HG03558 (cell line): ENCODE measurements at regions not wholly inside any gene's neighbourhood (a gene's known extent, or its start where the extent isn't known, plus 50 kb on each side); places are given as distances from the start of the nearest gene placed in this dataset.
"Not testable (repeated sequence)": the region's sequence is repeated elsewhere in the genome, so short reads cannot be mapped to it uniquely, and the experiment has no call there.

ENCODE experiments used
- ATAC-seq: cut with Tn5 transposase; IDR thresholded peaks from one replicate; pipeline ENCODE4 v1.9.1; 2021; ENCODE audit warnings: moderate number of reproducible peaks; ENCODE audit not compliant: unreplicated experiment; ENCODE audit errors: extremely low read depth

DNA sequence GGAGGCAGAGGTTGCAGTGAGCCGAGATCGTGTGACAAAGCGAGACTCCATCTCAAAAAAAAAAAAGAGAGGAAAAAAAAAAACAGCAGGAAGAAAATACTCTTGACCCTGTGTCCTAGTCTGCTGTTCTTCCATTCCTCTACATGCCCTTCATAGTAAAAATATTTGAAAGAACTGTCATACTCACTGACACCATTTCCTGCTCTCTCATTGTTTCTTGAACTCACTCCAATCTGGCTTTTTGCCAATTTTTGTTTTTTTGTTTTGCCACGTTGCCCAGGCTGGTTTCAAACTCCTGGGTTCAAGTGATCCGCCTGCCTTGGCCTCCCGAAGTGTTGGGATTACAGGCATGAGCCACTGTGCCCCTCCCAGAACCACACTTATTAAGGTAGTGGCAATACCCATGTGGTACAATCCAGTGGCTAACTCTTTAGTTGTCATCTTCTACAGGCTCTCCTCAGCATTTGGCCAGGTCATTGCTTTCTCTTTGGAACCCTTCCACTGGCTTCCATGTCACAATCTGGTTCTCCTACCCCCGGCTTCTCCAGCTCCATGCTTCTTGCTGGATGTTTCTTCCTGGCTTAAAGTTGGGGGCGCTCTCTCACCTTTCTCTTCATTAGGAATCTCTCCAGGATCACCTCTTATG, 238.2 kb upstream of the C2CD4B start:
- no peak for ATAC-seq

DNA sequence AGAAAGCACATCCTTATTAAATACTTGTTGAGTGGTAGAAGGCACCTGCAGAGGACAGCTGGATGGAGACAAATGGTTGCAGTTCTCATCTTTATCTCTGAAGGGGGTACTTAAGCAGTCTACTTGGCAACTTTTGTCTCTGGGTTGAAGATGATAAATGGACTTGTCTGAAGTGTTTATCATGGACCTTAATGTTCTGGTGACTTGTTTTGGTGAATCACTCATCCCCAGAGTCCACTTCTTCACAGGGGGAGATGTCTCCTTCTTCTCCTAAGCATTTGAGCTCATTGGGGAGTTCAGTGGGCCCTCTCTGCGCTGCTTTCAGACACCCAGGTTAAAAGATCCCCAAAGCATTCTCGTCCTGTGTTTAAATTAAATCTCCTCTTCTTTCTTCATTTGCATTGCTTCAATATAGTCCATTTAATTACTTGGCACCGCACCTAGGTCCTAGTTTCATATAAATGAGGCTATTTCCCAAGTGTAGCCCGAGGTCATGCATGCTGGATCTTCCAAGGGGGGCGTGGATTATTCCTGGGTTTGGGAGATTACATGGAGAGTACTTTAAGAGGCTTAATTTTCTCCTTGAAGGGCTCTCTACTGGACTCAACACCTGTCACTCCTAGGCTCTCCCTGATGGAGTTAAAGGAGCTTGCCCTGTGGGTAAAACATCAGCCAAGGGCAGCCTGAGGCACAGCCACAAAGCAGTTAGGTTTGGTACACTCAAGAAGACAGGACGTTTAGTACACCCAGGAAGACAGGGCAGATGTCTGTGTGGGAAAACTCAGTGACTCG, 239.3 kb upstream of the C2CD4B start:
- no peak for ATAC-seq

DNA sequence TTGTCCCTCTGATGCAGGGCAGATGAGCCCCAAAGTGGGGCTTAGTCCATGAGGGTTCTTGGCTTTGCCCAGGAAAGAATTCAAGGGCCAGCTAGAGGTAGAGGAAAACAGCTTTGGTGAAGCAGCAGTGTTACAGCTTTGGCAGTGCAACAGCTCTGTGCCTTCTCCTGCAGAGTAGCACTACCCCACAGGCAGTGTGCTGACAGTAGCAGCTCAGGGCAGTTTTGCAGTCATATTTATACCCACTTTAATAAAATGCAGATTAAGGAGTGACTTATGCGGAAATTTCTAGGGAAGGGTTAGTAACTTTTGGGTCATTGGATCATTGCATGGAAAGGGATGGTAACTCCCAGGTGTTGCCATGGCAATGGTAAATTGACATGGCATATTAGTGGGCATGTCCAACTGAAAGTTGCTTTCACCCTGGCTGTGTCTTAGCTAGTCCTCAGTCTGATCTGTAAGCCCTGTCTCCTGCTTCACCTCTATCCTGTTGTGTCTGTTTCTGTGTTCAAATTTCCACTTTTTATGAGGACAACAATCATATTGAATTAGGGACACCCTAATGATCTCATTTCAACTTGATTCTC, 241.3 kb upstream of the C2CD4B start:
- ATAC-seq, result no peak

GRCh38 chr15:62407216-62407615, 242.1 kb upstream of the C2CD4B start:
- ATAC-seq, result no peak

- no peak for ATAC-seq
Measured at GRCh38 chr15:62407962-62408361, 242.9 kb upstream of the C2CD4B start.

- ATAC-seq, result no peak
Measured at GRCh38 chr15:62409466-62409865, 244.4 kb upstream of the C2CD4B start.

GRCh38 chr15:62412686-62413085, 247.6 kb upstream of the C2CD4B start:
- no peak for ATAC-seq

- no peak for ATAC-seq
Measured at GRCh38 chr15:62413153-62413552, 248.1 kb upstream of the C2CD4B start.

DNA sequence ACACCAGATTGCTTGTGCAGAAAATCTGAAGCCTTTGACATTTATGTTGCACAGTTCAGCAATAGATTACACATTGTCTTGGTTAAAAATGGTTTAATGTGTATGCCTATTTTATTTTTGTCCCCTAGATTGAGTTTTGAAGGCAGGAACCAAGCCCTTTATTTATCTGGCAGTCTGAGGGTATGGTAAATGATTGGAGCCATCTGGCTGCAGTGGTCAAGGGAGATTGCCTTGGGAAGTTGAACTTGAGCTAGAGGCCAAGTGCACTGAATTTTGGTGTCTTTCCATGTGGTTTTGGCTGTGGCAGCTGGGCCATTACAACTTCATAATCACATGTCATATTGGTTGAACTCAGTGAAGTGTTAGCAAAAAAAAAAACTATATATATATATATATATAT, 248.7 kb upstream of the C2CD4B start:
- ATAC-seq, result no peak

DNA sequence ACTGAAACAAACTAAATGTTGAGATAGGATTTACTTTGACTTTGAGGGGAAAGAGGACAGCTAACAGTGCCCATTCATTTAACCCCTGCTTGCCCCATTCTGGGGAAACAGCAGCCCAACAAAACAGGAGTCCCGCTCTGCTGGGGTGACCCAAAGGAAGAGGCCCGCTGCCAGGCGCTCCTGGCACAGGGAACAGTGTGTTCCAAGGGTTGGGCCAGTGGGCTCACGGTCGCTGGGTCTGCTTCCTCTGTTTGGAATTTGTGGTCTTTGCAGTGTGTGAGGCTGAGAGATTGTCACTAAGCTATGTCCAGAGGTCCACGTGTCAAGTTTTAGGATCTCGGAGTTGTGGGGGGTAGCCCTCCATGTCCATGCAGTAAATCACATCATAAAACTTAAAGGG, 250.4 kb upstream of the C2CD4B start:
- ATAC-seq, result no peak

GRCh38 chr15:62416526-62416925, 251.4 kb upstream of the C2CD4B start:
- no peak for ATAC-seq

DNA sequence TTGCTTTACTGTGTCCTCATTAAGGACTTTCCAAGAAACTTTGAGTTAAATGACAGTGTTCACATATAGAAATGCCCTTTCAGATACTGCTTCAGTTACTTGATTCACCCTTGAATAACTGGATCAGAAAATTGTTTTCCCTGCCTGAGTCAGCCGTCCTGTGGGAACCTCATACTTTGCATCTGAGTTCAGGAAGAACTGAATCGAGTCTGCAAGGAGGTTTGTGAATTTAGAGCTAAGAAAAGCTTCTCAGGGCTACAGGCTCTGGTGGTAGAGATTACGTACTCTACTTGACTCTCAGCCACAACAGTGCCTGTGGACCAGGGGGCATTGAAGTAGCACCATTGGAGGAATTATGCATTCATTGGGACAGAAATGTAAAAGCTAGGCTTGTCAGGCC, 252.4 kb upstream of the C2CD4B start:
- ATAC-seq, result no peak

GRCh38 chr15:62418496-62418895, 253.4 kb upstream of the C2CD4B start:
- ATAC-seq, result not testable (repeated sequence)

- no peak for ATAC-seq
Measured at GRCh38 chr15:62419192-62419591, 254.1 kb upstream of the C2CD4B start.

DNA sequence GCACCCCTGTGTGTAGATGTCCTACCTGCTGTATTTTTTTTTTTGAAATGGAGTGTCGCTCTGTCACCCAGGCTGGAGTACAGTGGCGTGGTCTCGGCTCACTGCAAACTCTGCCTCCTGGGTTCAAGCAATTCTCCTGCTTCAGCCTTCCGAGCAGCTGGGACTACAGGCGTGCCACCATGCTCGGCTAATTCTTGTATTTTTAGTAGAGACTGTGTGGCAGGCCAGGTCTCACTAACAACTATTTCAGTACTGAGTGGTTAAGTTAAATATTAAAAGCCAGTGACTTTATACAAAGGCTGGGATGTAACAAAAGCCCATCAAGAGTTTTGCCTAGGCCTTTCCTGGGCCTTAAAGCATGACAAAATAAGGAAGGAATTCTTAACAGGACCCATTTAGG, 255.3 kb upstream of the C2CD4B start:
- ATAC-seq, result not testable (repeated sequence)

DNA sequence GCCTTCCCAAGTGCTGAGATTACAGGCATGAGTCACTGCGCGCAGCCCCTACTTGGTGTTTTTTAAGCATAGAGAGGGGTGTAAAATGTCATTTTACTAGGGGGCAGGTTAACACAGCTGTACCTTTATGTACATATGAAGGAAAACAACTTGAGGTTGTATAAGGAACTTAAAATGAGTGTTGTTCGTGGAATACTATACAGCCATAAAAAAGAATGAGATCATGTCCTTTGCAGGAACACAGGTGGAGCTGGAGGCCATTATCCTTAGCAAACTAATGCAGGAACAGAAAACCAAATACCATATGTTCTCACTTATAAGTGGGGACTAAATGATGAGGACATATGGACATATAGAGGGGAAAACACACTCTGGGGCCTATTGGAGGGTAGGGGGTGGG, 256.2 kb upstream of the C2CD4B start:
- ATAC-seq, result no peak

- ATAC-seq, result no peak
Measured at GRCh38 chr15:62426387-62426956, 261.4 kb upstream of the C2CD4B start.

- no peak for ATAC-seq
Measured at GRCh38 chr15:62428259-62428658, 263.2 kb upstream of the C2CD4B start.

- ATAC-seq, result no peak
Measured at GRCh38 chr15:62428851-62429598, 263.9 kb upstream of the C2CD4B start.

DNA sequence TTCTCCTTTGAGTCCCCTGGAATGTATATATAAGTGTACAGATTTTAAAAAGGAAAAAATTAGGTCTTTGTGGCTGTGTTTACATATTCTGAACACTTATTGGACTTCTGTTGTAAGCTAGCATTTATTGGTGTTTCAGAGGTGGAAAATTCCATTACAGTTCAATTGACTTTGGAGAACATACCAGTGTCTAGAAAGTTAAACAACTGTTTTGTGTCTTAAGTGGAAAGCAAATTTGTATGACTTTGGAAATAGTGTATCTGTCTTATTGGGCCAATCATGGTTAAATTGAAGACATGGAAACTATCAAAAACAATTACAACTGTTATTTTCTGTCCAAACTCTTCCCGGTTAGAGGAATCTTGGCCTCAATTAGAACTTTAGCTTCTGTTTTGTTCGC, 265.0 kb upstream of the C2CD4B start:
- ATAC-seq, result no peak

DNA sequence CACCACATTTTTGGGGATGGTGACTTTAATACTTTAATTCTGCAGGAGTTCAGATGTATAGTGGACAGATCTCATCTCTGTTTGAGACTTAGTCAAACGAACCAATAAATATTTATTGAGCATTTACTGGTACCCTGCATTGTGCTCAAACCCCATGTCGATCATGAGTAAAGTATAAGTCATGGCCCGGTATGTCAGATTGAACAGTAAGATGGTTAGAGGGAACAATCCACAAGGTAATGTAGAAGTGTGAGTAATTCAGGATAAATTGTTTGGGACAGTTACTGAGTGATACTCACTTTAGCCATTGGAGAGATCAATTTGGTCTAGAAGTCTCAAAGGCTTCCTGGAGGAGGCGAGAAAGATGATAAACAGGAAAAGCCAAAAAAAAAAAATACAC, 265.5 kb upstream of the C2CD4B start:
- no peak for ATAC-seq
